ENCODE measurements at regions not wholly inside any gene's neighbourhood (a gene's known extent, or its start where the extent isn't known, plus 50 kb on each side); places are given as distances from the start of the nearest gene placed in this dataset.

- H3K4me1 ChIP-seq, result no peaks in the 10 kb centered on the region
- no peak overlapping the region for H3K9ac ChIP-seq
- H3K79me2 ChIP-seq, result no peaks in the 10 kb centered on the region
- H3K27me3 ChIP-seq (ENCODE audit: control insufficient read depth, insufficient read depth, low read length), result no peaks in the 10 kb centered on the region
- H2AFZ ChIP-seq, result no peak overlapping the region
- H3K27ac ChIP-seq, result no peak overlapping the region
- H3K4me3 ChIP-seq (ENCODE audit: low read depth, low read length), result no peak overlapping the region
- no peak overlapping the region for H3K4me2 ChIP-seq (ENCODE audit: low read length)
- no peaks in the 10 kb centered on the region for H3K36me3 ChIP-seq (ENCODE audit: control insufficient read depth, insufficient read depth, low read length)
- TF ChIP-seq CTCF (IDR thresholded peaks at IDR 0.05), result no peak
- no peaks in the 10 kb centered on the region for H3K9me3 ChIP-seq (ENCODE audit: control insufficient read depth, low read length)
These were observed 123.7 kb upstream of the IRX5 start for GRCh38 chr16:54806881-54807360.

DNA sequence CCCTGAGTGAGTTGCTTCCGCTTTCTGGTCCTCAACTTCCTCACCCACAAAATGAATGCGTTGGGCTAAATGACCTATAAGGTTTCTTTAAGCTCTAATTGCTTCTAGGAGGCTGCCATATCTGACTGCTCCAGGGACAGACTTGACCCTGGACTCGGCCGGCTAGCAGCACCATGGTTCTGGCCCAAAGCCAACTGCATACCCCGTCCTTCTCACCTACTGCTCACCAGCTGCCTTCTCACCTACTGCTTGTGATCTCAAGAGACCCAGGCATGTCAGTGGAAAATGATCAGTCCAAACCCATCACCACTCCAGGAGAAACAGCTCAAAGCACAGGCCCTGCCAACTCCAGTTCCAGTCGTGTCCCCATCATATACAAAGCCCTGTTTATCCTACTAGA, 124.3 kb upstream of the IRX5 start:
- Histone ChIP-seq H3K4me1 (no peaks in the 10 kb centered on the region), H3K79me2 (no peaks in the 10 kb centered on the region), H3K9ac (no peak overlapping the region), H3K4me2 (ENCODE audit: low read length) (no peak overlapping the region), H3K27me3 (ENCODE audit: control insufficient read depth, insufficient read depth, low read length) (no peaks in the 10 kb centered on the region), H3K9me3 (ENCODE audit: control insufficient read depth, low read length) (no peaks in the 10 kb centered on the region), H3K36me3 (ENCODE audit: control insufficient read depth, insufficient read depth, low read length) (no peaks in the 10 kb centered on the region), H2AFZ (no peak overlapping the region), H3K27ac (no peak overlapping the region), H3K4me3 (ENCODE audit: low read depth, low read length) (no peak overlapping the region)
- TF ChIP-seq CTCF (IDR thresholded peaks at IDR 0.05), result no peak

GRCh38 chr16:54805648-54806047, 125.0 kb upstream of the IRX5 start:
- no peaks in the 10 kb centered on the region for H3K27me3 ChIP-seq (ENCODE audit: control insufficient read depth, insufficient read depth, low read length)
- H3K9ac ChIP-seq, result no peak overlapping the region
- no peaks in the 10 kb centered on the region for H3K9me3 ChIP-seq (ENCODE audit: control insufficient read depth, low read length)
- no peak for TF ChIP-seq CTCF (IDR thresholded peaks at IDR 0.05)
- H3K27ac ChIP-seq, result no peak overlapping the region
- H2AFZ ChIP-seq, result no peak overlapping the region
- H3K4me2 ChIP-seq (ENCODE audit: low read length), result no peak overlapping the region
- H3K36me3 ChIP-seq (ENCODE audit: control insufficient read depth, insufficient read depth, low read length), result no peaks in the 10 kb centered on the region
- H3K4me3 ChIP-seq (ENCODE audit: low read depth, low read length), result no peak overlapping the region
- no peaks in the 10 kb centered on the region for H3K79me2 ChIP-seq
- no peaks in the 10 kb centered on the region for H3K4me1 ChIP-seq

DNA sequence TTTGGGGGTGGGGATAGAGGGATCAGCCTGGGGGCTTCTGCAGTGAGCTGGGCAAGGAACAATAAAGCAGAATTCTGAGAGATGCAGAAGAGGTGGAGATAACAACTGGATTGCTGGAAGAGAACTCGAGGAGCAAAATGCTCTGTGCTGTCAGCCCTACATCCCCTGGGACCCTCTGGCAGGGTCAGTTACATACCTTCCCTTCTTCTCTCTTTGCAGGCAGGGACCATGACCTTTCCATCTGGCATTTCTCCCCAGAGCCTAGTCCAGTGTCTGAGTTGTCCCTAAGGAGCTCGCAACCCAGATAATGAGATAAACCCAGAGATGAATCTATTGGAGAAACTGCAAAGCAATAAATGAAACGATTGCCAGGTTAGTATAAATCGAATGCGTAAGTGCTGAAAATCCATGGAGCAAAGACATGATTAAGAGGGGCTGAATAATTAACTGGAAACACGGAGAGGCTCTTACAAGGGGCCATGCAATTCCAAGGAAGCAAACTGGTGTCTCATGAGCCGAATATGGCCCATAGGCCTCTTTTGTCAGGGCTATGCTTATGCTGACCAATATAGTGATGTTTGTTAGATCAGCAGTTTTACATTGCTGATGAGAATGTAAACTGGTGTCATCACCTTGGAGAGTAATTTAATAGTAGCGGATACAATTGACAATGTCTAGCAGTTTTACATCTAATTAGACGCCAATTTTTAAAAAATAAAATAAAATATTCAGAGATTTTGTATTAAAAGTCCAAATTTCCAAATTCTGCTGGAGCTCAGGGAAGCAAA, 129.4 kb upstream of the IRX5 start:
- no peak overlapping the region for H3K4me3 ChIP-seq (ENCODE audit: low read depth, low read length)
- H3K27me3 ChIP-seq (ENCODE audit: control insufficient read depth, insufficient read depth, low read length), result no peaks in the 10 kb centered on the region
- no peaks in the 10 kb centered on the region for H3K9me3 ChIP-seq (ENCODE audit: control insufficient read depth, low read length)
- TF ChIP-seq CTCF (IDR thresholded peaks at IDR 0.05), result no peak
- no peak overlapping the region for H2AFZ ChIP-seq
- no peak overlapping the region for H3K4me2 ChIP-seq (ENCODE audit: low read length)
- H3K9ac ChIP-seq, result no peak overlapping the region
- H3K36me3 ChIP-seq (ENCODE audit: control insufficient read depth, insufficient read depth, low read length), result no peaks in the 10 kb centered on the region
- no peaks in the 10 kb centered on the region for H3K79me2 ChIP-seq
- no peak overlapping the region for H3K27ac ChIP-seq
- no peaks in the 10 kb centered on the region for H3K4me1 ChIP-seq

- TF ChIP-seq CTCF (IDR thresholded peaks at IDR 0.05), result no peak
- Histone ChIP-seq H3K79me2 (no peaks in the 10 kb centered on the region), H3K27me3 (ENCODE audit: control insufficient read depth, insufficient read depth, low read length) (no peaks in the 10 kb centered on the region), H3K4me1 (no peaks in the 10 kb centered on the region), H3K9ac (no peak overlapping the region), H3K36me3 (ENCODE audit: control insufficient read depth, insufficient read depth, low read length) (no peaks in the 10 kb centered on the region), H2AFZ (no peak overlapping the region), H3K27ac (no peak overlapping the region), H3K9me3 (ENCODE audit: control insufficient read depth, low read length) (no peaks in the 10 kb centered on the region), H3K4me2 (ENCODE audit: low read length) (no peak overlapping the region), H3K4me3 (ENCODE audit: low read depth, low read length) (no peak overlapping the region)
These were observed 132.4 kb upstream of the IRX5 start for GRCh38 chr16:54798267-54798666.
